Mesothelial cell of epicardium (in vitro differentiated cells): ENCODE measurements at regions not wholly inside any gene's neighbourhood (a gene's known extent, or its start where the extent isn't known, plus 50 kb on each side); places are given as distances from the start of the nearest gene placed in this dataset.

ENCODE experiments used
- DNase-seq, 2 experiments: peaks; one replicate each; pipeline ENCODE4 v3.0.0; 2021; ENCODE audit warnings: low spot score in 2 of 2; ENCODE audit not compliant: unreplicated experiment in 2 of 2
- H3K27ac Mint-ChIP-seq: 2 replicates; pipeline ENCODE4 v1.8.0; 2021; ENCODE audit warnings: mixed read lengths
- H3K27me3 Mint-ChIP-seq: 2 replicates; pipeline ENCODE4 v1.8.0; 2021; ENCODE audit warnings: low read depth, mixed read lengths
- H3K36me3 Mint-ChIP-seq: 2 replicates; pipeline ENCODE4 v1.8.0; 2021; ENCODE audit warnings: mixed read lengths
- H3K4me1 Mint-ChIP-seq: 2 replicates; pipeline ENCODE4 v1.8.0; 2021; ENCODE audit warnings: mixed read lengths
- H3K4me3 Mint-ChIP-seq: 2 replicates; pipeline ENCODE4 v1.8.0; 2021; ENCODE audit warnings: mild to moderate bottlenecking, moderate library complexity, mixed read lengths
- H3K9me3 Mint-ChIP-seq: 2 replicates; pipeline ENCODE4 v1.8.0; 2021; ENCODE audit warnings: mixed read lengths
- CTCF ChIP-seq: fragments of 200-600 bp; sonication (generic); IDR thresholded peaks from one replicate; pipeline ENCODE4 v1.5.0; 2021; ENCODE audit warnings: antibody characterized with exemption; ENCODE audit not compliant: unreplicated experiment

GRCh38 chr3:187927565-187927964 lies 182.3 kb upstream of the BCL6 start:
- Mint-ChIP-seq H3K4me3 (no peak overlapping the region), H3K27ac (no peak overlapping the region), H3K36me3 (peaks cover 1% of the 10 kb centered on the region), H3K9me3 (peaks cover 16% of the 10 kb centered on the region), H3K27me3 (no peaks in the 10 kb centered on the region), H3K4me1 (peaks cover 10% of the 10 kb centered on the region)
- TF ChIP-seq CTCF: no peak
- DNase-seq: no peak

GRCh38 chr3:187929112-187929816 lies 184.0 kb upstream of the BCL6 start:
- no peaks in the 10 kb centered on the region for H3K4me1 Mint-ChIP-seq
- no peaks in the 10 kb centered on the region for H3K27me3 Mint-ChIP-seq
- no peak for DNase-seq
- H3K9me3 Mint-ChIP-seq: peaks cover 15% of the 10 kb centered on the region
- H3K4me3 Mint-ChIP-seq: no peak overlapping the region
- no peak overlapping the region for H3K27ac Mint-ChIP-seq
- peaks cover 1% of the 10 kb centered on the region for H3K36me3 Mint-ChIP-seq
- TF ChIP-seq CTCF: no peak

- Mint-ChIP-seq H3K36me3 (no peaks in the 10 kb centered on the region), H3K4me3 (no peak overlapping the region), H3K4me1 (no peaks in the 10 kb centered on the region), H3K27ac (no peak overlapping the region), H3K27me3 (no peaks in the 10 kb centered on the region), H3K9me3 (peaks cover 7% of the 10 kb centered on the region)
- TF ChIP-seq CTCF: no peak
- no peak for DNase-seq
These were observed 184.8 kb upstream of the BCL6 start for GRCh38 chr3:187930021-187930420.

- H3K27ac Mint-ChIP-seq: no peak overlapping the region
- H3K4me1 Mint-ChIP-seq: peaks cover 3% of the 10 kb centered on the region
These were observed 185.8 kb upstream of the BCL6 start for GRCh38 chr3:187931101-187931500.

GRCh38 chr3:187931770-187932278 lies 186.6 kb upstream of the BCL6 start:
- Mint-ChIP-seq H3K9me3 (no peaks in the 10 kb centered on the region), H3K27me3 (no peaks in the 10 kb centered on the region), H3K4me1 (peaks cover 3% of the 10 kb centered on the region), H3K27ac (no peak overlapping the region), H3K4me3 (no peak overlapping the region), H3K36me3 (no peaks in the 10 kb centered on the region)
- TF ChIP-seq CTCF: no peak
- no peak for DNase-seq

More at GRCh38 chr3:187931101-187931500, 185.8 kb upstream of the BCL6 start:
- Mint-ChIP-seq H3K27me3 (no peaks in the 10 kb centered on the region), H3K36me3 (no peaks in the 10 kb centered on the region), H3K9me3 (no peaks in the 10 kb centered on the region), H3K4me3 (no peak overlapping the region)
- DNase-seq: no peak
- TF ChIP-seq CTCF: no peak

GRCh38 chr3:187932530-187932929 lies 187.3 kb upstream of the BCL6 start:
- Mint-ChIP-seq H3K9me3 (no peaks in the 10 kb centered on the region), H3K27ac (no peak overlapping the region), H3K4me1 (peaks cover 3% of the 10 kb centered on the region), H3K4me3 (no peak overlapping the region), H3K36me3 (no peaks in the 10 kb centered on the region), H3K27me3 (no peaks in the 10 kb centered on the region)
- no peak for TF ChIP-seq CTCF
- DNase-seq: no peak
